Ishikawa (cell line): ENCODE measurements at regions not wholly inside any gene's neighbourhood (a gene's known extent, or its start where the extent isn't known, plus 50 kb on each side); places are given as distances from the start of the nearest gene placed in this dataset.

Source experiments
- CEBPB ChIP-seq: IDR thresholded peaks from 2 replicates; pipeline ENCODE4 v1.6.1; 2012
- CREB1 ChIP-seq: IDR thresholded peaks from 2 replicates; pipeline ENCODE4 v1.6.1; 2012; ENCODE audit warnings: low read depth
- EGR1 ChIP-seq: IDR thresholded peaks from 2 replicates; pipeline ENCODE4 v1.6.1; 2012
- EP300 ChIP-seq: IDR thresholded peaks from 2 replicates; pipeline ENCODE4 v1.6.1; 2012; ENCODE audit warnings: borderline replicate concordance
- FOXM1 ChIP-seq: IDR thresholded peaks from 2 replicates; pipeline ENCODE4 v1.6.1; 2012; ENCODE audit warnings: low read depth, borderline replicate concordance
- MAX ChIP-seq: IDR thresholded peaks from 2 replicates; pipeline ENCODE4 v1.6.1; 2012
- NFIC ChIP-seq: IDR thresholded peaks from 2 replicates; pipeline ENCODE4 v1.6.1; 2012
- RAD21 ChIP-seq: IDR thresholded peaks from 2 replicates; pipeline ENCODE4 v1.6.1; 2012; ENCODE audit warnings: low read depth
- REST ChIP-seq: IDR thresholded peaks from 2 replicates; pipeline ENCODE4 v1.6.1; 2012; ENCODE audit warnings: low read depth, mild to moderate bottlenecking
- TAF1 ChIP-seq: IDR thresholded peaks from 2 replicates; pipeline ENCODE4 v1.6.1; 2012; ENCODE audit warnings: low read depth, mild to moderate bottlenecking
- TCF12 ChIP-seq: IDR thresholded peaks from 2 replicates; pipeline ENCODE4 v1.6.1; 2012; ENCODE audit warnings: low read depth
- TEAD4 ChIP-seq: IDR thresholded peaks from 2 replicates; pipeline ENCODE4 v1.6.1; 2012
- USF1 ChIP-seq: IDR thresholded peaks from 2 replicates; pipeline ENCODE4 v1.6.1; 2012
- YY1 ChIP-seq: IDR thresholded peaks from 2 replicates; pipeline ENCODE4 v1.6.1; 2012; ENCODE audit warnings: low read depth
- ZBTB7A ChIP-seq: IDR thresholded peaks from 2 replicates; pipeline ENCODE4 v1.6.1; 2012; ENCODE audit warnings: low read depth

GRCh38 chr18:73201940-73202339, 334.2 kb upstream of the NETO1 start:
- no peak for TF ChIP-seq TAF1
- TF ChIP-seq YY1 = no peak
- TF ChIP-seq NFIC = no peak
- no peak for TF ChIP-seq RAD21
- no peak for TF ChIP-seq REST
- no peak for TF ChIP-seq EGR1
- TF ChIP-seq USF1 = no peak
- no peak for TF ChIP-seq FOXM1
- no peak for TF ChIP-seq TEAD4
- TF ChIP-seq EP300 = no peak
- no peak for TF ChIP-seq MAX
- no peak for TF ChIP-seq ZBTB7A
- TF ChIP-seq CREB1 = no peak
- no peak for TF ChIP-seq CEBPB
- TF ChIP-seq TCF12 = no peak

GRCh38 chr18:73199151-73199550, 331.4 kb upstream of the NETO1 start:
- no peak for TF ChIP-seq NFIC
- TF ChIP-seq MAX = no peak

GRCh38 chr18:73189718-73190117, 321.9 kb upstream of the NETO1 start:
- TF ChIP-seq EP300 = no peak
- no peak for TF ChIP-seq TAF1
- no peak for TF ChIP-seq CREB1
- TF ChIP-seq ZBTB7A = no peak
- TF ChIP-seq NFIC = no peak
- TF ChIP-seq FOXM1 = no peak
- TF ChIP-seq EGR1 = no peak
- TF ChIP-seq MAX = no peak
- TF ChIP-seq TCF12 = no peak
- TF ChIP-seq RAD21 = no peak
- no peak for TF ChIP-seq TEAD4
- TF ChIP-seq CEBPB = no peak
- TF ChIP-seq REST = no peak
- TF ChIP-seq YY1 = no peak
- TF ChIP-seq USF1 = no peak

GRCh38 chr18:73168236-73168635, 300.4 kb upstream of the NETO1 start:
- TF ChIP-seq TAF1 = no peak
- TF ChIP-seq CREB1 = no peak
- no peak for TF ChIP-seq ZBTB7A
- TF ChIP-seq RAD21 = no peak
- TF ChIP-seq TEAD4 = no peak

- no peak for TF ChIP-seq EGR1
- no peak for TF ChIP-seq TEAD4
- no peak for TF ChIP-seq RAD21
- no peak for TF ChIP-seq YY1
- TF ChIP-seq USF1 = no peak
These were observed 296.6 kb upstream of the NETO1 start for GRCh38 chr18:73164430-73164829.

- TF ChIP-seq CEBPB = no peak
- no peak for TF ChIP-seq EGR1
- no peak for TF ChIP-seq TEAD4
- no peak for TF ChIP-seq CREB1
- no peak for TF ChIP-seq FOXM1
- TF ChIP-seq USF1 = no peak
- no peak for TF ChIP-seq TCF12
- no peak for TF ChIP-seq YY1
- TF ChIP-seq NFIC = no peak
- TF ChIP-seq RAD21 = no peak
- TF ChIP-seq EP300 = no peak
- TF ChIP-seq ZBTB7A = no peak
- TF ChIP-seq MAX = no peak
- TF ChIP-seq REST = no peak
- no peak for TF ChIP-seq TAF1
These were observed 295.4 kb upstream of the NETO1 start for GRCh38 chr18:73163236-73163635.
